T47D (cell line): ENCODE measurements at regions not wholly inside any gene's neighbourhood (a gene's known extent, or its start where the extent isn't known, plus 50 kb on each side); places are given as distances from the start of the nearest gene placed in this dataset.

Experiments
- DNase-seq, 2 experiments: peaks; one replicate each; pipeline versions ENCODE4 v3.0.0 to v3.0.0-alpha.2; 2011 to 2012; ENCODE audit warnings: low read depth in 1 of 2, low spot score in 1 of 2
- JUND ChIP-seq: IDR thresholded peaks from 2 replicates; pipeline ENCODE4 v1.6.1; 2012; ENCODE audit warnings: low read depth
- in situ Hi-C: cut with HindIII; loops from 2 replicates; pipeline ENCODE4 v1.10.0; 2016; ENCODE audit warnings: low sequenced_read_pairs, low pct_unique_long_range_greater_than_20kb

DNA sequence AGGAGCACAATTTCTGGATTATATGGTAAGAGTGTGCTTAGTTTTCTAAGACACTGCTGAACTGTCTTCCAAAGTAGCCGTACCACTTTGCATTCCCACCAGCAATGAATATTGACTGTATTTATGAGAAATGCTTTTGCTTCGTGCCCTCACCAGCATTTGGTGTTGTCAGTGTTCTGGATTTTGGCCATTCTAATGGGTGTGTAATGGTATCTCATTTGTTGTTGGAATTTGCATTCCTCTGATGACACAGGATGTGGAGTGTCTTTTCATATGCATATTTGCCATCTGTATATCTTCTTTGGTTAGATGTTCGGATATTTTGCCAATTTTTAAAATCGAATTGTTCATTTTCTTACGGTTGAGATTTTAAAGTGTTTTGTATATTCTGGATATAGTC lies 558.5 kb upstream of the FZD8 start:
- in situ Hi-C loops: no loop called here
- DNase-seq: no peak
- no peak for TF ChIP-seq JUND

GRCh38 chr10:36198322-36198721 lies 556.2 kb upstream of the FZD8 start:
- TF ChIP-seq JUND: no peak
- DNase-seq: no peak
- in situ Hi-C loops: no loop called here

DNA sequence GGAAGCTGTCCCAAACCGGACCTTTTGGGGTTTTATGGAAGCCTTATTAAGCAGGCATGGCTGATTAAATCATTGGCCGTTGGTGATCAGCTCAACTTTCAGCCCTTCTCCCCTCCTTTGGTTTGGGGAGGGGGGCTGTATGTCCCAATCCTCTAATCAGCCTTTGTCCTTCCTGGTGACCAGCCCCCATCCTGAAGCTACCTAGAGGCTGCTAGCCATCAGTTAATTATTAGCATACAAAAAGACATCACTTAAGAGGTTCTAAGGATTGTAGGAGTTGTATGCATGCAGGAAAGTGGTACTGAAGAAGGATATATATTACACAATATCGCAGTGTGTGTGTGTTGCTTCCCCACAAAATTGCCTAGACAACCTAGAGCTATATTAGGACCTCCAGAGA lies 553.3 kb upstream of the FZD8 start:
- TF ChIP-seq JUND: no peak
- DNase-seq: no peak
- in situ Hi-C loops: no loop called here

DNA sequence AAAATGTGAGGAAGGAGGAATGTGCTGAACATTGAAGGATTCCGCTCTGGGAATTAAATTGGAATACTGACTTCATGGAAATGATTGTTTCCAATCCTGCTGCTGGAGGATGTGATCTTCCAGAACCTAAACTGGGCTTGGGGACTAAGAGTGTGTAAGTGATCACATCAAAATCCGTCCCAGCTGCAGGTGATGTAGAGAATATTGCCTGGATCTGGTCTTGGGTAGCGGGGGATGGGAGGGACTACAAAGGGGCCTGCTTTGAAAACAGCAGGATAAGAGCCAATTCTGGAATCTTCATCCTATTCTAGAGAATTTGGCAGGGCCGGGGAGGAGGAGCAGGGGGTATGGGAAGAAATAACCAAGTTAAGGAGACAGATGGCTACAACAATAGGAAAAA lies 552.2 kb upstream of the FZD8 start:
- no peak for TF ChIP-seq JUND
- in situ Hi-C loops: no loop called here
- no peak for DNase-seq

DNA sequence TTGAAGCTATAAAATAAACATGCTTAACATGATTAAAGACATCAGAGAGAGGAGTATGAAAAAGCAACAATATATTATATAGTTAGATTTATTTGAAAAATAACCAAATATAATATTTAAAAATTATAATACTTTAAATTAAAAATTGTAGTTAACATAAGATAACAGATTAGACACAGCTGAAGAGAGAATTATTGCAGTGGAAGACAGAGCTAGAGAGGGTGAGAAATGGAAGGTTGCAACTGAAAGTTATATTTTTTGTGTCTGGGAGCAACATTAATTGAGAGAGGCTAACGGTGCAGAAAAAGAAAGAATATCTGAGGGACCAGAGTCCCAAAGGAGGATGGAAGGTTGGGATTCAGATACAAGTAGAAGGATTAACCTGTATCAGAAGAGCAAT lies 548.9 kb upstream of the FZD8 start:
- in situ Hi-C loops: no loop called here
- TF ChIP-seq JUND: no peak
- no peak for DNase-seq

GRCh38 chr10:36188461-36188860 lies 546.4 kb upstream of the FZD8 start:
- no peak for TF ChIP-seq JUND
- no peak for DNase-seq
- in situ Hi-C loops: no loop called here

DNA sequence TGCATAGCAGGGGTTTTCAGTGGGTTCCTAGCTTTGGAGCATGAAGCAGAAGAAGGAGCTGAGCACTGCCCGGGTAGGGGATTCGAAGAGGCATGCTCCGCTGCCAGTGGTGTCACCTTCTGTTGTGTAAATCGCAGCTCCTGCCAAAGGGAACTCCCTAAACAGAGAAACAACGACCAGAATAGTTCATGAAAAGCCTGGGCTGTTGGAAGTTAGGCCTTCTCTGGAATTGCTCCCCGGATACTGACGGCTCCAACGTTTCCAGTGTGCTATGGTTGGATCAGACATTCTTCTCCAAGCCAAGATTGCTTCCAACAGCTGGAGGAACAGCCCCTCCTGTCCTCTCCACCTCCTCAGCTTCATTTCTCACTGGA lies 546.0 kb upstream of the FZD8 start:
- no peak for TF ChIP-seq JUND
- no peak for DNase-seq
- in situ Hi-C loops: no loop called here

- TF ChIP-seq JUND: no peak
- no peak for DNase-seq
- in situ Hi-C loops: no loop called here
These were observed 545.4 kb upstream of the FZD8 start for GRCh38 chr10:36187380-36188079.

GRCh38 chr10:36185097-36185496 lies 543.0 kb upstream of the FZD8 start:
- no peak for TF ChIP-seq JUND
- in situ Hi-C loops: no loop called here
- DNase-seq: no peak

- in situ Hi-C loops: no loop called here
- TF ChIP-seq JUND: no peak
- DNase-seq: no peak
These were observed 541.6 kb upstream of the FZD8 start for GRCh38 chr10:36183726-36184125.

DNA sequence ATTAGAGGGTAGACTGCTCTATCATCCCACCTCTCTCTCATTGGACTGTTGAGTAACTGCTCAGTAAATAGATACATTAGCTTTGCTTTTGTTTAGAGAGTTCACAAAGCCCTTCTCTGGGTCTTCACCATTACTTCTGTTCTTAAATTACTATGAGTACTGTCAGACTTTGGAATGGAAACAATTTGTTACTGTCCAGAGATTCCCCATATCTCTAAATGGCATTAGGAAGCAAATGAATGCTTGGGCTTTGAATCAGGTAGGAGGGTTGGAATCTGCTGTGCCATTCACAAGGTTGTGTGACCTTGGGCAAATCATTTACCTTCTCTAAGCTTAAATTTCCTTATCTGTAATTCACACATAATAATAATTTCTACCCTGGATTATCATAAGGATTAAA lies 541.0 kb upstream of the FZD8 start:
- in situ Hi-C loops: no loop called here
- TF ChIP-seq JUND: no peak
- DNase-seq: no peak

DNA sequence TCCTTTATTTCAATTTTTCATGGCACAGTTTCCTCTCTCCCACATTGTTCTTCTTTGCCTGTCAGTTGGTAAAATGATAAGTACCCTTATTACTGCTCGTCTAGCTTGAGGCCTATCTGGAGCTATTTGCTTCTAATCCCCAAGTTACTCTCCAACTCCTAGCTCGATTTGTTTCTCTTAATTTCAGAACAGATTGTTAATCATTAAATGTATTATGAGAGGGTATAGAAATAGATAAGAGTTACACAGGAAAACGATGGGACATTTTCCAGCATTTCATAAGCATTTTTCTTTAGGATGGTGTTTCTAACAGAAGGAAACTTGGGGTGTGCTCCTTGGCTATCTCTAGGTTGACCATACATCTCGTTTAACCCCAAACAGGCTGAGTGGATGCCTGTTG lies 540.5 kb upstream of the FZD8 start:
- in situ Hi-C loops: no loop called here
- no peak for TF ChIP-seq JUND
- DNase-seq: no peak

DNA sequence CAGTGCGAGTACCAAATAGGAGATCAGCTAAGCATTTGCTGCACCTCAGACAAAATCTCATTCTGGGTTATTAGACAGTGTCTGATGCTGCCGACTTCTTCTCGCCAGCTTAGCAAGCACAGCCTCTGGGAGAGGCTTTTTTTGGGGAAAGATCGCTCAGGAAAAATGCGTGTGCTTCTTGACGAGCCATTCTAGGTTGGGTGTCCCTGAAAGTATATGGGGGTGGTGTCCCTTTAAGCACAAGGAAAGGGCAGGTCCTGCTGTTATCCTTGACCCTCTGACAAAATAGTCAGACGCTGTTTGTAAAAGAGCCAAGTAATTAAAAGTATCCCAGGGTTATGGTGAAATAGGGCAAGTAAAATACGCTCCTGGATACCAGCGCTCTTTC lies 540.1 kb upstream of the FZD8 start:
- in situ Hi-C loops: no loop called here
- DNase-seq: no peak
- TF ChIP-seq JUND: no peak

DNA sequence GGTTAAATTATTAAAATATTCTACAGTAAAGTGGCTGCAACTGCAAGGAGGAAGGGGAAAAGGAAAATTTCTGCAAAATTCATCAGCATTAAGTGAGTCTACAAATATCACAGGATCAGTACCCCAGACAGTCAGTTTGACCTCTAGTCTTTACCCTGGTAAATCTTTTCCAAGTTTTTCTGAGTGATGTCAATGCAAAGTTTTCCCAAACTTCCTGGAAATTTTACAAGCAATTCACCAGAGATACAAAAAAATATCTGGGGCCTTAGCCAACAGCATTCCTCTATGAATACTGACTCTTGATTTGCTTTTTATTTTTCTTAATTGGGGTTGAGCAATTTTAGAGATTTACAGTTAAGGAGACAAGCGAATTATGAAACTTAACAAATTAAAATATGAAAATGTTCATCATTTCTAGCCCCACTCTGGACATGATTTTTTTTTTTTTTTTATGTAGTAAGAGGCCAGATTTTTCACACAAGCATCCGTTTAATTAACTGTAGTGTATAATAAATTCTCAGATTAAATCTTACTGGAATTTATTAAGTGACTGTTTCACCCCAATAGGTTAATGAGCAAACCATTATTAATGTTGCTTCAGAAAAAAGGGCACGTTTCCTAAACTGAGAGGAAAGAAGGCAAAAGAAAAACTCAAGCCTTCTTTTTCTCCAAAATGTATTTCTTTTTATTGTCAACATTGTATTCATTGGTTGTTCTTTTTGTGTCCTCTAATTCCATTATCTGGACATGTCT lies 539.5 kb upstream of the FZD8 start:
- in situ Hi-C loops: no loop called here
- no peak for DNase-seq
- TF ChIP-seq JUND: no peak
